ENCODE measurements at regions not wholly inside any gene's neighbourhood (a gene's known extent, or its start where the extent isn't known, plus 50 kb on each side); places are given as distances from the start of the nearest gene placed in this dataset.
"Not testable (repeated sequence)": the region's sequence is repeated elsewhere in the genome, so short reads cannot be mapped to it uniquely, and the experiment has no call there.

DNA sequence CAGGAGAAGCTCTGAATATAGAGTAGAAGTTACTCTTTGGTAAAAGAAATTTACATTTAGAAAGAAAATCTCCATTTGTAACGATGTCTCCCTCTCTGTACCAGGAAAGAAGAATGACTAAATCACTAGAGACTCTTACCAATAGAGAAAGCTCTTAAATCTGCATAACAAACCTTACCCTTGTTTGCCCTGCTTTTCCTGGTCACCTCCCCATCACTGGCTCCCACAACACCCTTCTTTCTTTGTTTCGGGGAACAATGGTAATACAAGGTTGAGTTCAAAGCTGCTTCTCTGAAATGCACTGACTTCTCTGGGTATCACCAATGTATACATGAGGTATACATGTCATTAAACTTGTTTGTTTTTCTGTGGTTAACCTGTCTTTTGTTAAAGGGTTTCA is 351.1 kb upstream of the FLRT2 start:
- DNase-seq (ENCODE audit: low read depth in 2 of 2), result no peak

DNA sequence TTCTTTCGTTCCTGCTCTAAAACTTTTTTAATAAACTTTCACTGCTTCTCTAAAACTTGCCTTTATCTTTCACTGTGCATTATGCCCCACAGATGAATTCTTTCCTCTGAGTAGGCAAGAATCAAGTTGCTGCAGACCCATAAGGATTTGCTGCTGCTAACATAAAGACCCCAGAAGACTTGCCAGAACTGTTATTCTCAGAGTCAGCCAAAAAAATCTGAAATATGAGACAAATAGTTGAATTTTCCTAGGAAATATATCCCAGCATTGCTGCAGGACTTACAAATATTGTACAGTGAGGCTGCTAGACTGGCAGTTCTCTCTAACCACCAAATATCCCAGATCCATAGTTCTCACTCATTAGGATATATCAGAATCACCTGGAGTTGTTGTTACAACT is 349.1 kb upstream of the FLRT2 start:
- no peak for DNase-seq (ENCODE audit: low read depth in 2 of 2)

DNA sequence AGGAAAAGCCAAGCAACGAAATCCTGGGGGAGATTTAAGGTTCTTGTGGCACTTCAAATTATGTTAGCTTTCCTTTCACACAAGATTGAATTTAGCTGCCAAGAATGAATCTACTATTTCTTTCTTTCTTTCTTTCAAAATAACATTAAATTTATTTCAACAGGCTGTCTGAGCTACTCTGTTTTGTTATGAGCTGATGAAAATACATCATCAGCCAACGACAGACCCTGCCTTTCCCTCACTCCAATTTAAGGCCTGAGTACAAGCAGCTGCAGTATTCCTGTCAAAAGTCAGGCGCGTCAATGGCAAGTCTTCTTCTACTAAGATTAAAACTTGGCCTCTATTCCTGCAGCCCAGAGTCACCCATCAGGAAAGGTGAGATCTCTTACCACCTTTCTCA is 347.7 kb upstream of the FLRT2 start:
- DNase-seq (ENCODE audit: low read depth in 2 of 2), result no peak

DNA sequence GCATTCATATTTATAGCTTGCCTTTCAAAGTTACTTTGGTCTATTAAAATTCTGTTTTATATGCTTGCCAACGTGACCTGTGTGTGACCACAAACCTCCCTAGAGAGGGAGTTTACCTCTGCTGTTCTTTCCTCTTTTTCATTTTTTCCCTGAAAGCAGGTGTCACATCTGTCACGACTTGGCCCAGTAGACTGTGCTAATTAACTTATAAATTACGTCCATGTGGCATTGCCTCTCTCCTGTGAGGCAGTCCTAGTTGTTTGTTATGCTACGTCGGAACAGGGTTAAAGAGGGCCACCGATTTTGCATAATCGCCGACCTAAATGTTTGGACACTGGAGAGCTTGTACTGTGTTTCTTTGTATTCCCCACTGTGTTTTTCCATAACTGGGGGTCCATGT is 343.9 kb upstream of the FLRT2 start:
- no peak for DNase-seq (ENCODE audit: low read depth in 2 of 2)

GRCh38 chr14:85187521-85187920 is 342.4 kb upstream of the FLRT2 start:
- DNase-seq (ENCODE audit: low read depth in 2 of 2), result no peak

GRCh38 chr14:85188836-85189235 is 341.1 kb upstream of the FLRT2 start:
- no peak for DNase-seq (ENCODE audit: low read depth in 2 of 2)

DNA sequence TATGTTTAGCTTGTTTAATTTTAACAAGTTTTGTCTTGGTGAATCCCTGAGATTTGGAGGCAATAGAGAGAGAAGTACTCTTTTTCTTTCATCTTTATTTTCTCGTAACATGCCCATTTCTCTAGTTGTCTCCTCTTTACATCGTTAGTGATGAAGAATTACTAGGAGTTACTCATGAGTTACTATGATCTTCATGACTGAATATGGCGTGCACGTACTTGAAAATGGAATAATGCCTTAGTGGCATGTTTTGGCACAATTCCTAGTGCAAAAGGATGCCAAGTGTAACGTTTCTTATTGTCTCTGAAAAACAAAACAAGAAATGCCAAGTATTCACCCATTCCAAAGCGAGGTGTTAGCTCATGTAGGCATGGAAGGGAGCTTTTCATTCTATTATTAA is 340.7 kb upstream of the FLRT2 start:
- not testable (repeated sequence) for DNase-seq (ENCODE audit: low read depth in 2 of 2)

DNA sequence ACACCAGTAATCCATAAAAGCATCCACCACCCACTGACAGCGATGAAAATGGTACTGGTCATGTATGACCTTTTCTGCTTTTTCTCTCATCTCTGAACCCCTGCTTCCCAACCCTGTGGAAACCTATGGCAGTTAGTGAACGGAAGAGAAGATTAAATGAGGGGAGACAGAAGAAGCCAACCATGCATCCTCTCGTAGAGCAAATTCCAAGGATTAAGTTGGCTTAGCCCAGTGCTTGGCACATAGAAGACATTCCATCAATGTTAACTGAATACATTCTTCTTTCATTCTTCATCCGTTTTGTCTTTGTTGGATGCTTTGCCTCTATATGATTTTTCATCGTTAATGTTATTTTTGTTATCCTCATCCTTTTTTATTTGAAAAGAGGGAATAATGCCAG is 339.7 kb upstream of the FLRT2 start:
- no peak for DNase-seq (ENCODE audit: low read depth in 2 of 2)

DNA sequence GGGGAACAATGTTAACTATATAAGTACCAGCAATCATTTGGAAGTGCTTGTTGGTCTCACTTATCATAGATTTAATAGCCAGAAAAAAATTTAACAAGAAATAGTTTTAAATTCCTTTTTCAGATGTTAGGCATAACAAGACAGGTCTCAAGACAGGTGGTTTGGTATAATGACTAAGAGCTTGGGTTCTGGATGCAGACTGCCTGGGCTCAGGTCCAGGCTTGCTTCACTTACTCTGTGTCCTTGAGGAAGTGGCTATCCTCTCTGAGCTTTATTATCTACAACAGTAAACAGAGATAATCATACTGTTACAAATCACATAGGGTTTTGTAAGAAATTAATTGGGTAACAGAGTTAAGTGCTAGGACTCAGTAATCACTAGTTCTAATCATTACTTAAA is 338.0 kb upstream of the FLRT2 start:
- no peak for DNase-seq (ENCODE audit: low read depth in 2 of 2)

- no peak for DNase-seq (ENCODE audit: low read depth in 2 of 2)
Observed at GRCh38 chr14:85195872-85196477, 334.0 kb upstream of the FLRT2 start.

DNA sequence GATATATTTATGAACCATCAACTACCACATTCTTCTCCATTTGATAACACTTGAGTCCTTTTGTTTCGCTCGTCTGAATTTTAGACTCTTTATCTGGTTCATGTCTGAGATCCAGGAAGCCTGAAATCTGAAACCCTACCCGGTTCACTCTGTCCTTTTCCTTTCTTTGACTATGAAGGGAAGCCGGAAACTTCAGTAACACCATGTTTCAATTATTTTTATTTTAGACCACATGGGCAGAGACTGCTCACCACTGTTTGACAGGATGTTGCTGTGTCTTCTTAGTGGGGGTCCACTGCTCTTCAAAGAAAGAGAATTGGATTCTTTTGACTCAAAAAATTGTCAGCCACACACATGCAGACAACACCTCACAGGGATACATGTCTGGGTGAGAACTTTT is 331.9 kb upstream of the FLRT2 start:
- DNase-seq (ENCODE audit: low read depth in 2 of 2), result no peak

DNA sequence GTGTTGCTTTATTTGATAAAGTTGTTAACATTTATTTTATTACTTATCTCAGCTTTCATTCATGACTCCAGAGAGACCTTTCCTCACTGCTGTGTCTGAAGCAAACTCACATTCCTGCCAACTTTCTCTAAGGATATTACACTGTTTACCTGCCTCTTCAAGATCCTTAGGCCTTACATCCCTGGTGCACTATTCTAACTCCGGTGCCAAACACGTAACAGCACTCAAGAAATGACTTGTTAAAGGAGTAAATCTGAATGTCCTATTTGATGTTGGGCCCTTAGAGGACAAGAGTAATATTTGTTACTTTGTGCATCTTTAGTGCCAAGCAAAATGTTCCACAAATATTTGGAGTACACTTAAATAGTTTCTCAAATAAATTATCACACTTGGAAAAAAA is 324.1 kb upstream of the FLRT2 start:
- no peak for DNase-seq (ENCODE audit: low read depth in 2 of 2)

GRCh38 chr14:85214471-85214870 is 315.5 kb upstream of the FLRT2 start:
- DNase-seq (ENCODE audit: low read depth in 2 of 2), result peak in 1 of 2 experiments; percentile 15

- DNase-seq (ENCODE audit: low read depth in 2 of 2), result no peak
Observed at GRCh38 chr14:85217412-85217811, 312.5 kb upstream of the FLRT2 start.

- no peak for DNase-seq (ENCODE audit: low read depth in 2 of 2)
Observed at GRCh38 chr14:85218982-85219381, 311.0 kb upstream of the FLRT2 start.

DNA sequence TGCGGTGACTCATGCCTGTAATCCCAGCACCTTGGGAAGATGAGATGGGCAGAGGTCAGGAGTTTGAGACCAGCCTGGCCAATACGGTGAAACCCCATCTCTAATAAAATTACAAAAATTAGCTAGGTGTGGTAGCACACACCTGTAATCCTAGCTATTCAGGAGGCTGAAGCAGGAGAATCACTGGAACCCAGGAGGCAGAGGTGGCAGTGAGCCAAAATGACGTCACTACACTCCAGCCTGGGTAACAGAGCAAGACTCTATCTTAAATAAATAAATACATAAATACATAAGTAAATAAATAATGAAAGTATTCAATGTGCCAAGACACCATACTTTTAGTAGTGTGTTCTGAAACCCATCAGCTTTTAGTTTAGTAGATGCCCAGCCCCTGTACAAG is 308.1 kb upstream of the FLRT2 start:
- DNase-seq (ENCODE audit: low read depth in 2 of 2), result no peak

GRCh38 chr14:85222341-85222740 is 307.6 kb upstream of the FLRT2 start:
- DNase-seq (ENCODE audit: low read depth in 2 of 2), result no peak

- DNase-seq (ENCODE audit: low read depth in 2 of 2), result no peak
Observed at GRCh38 chr14:85223667-85224066, 306.3 kb upstream of the FLRT2 start.

DNA sequence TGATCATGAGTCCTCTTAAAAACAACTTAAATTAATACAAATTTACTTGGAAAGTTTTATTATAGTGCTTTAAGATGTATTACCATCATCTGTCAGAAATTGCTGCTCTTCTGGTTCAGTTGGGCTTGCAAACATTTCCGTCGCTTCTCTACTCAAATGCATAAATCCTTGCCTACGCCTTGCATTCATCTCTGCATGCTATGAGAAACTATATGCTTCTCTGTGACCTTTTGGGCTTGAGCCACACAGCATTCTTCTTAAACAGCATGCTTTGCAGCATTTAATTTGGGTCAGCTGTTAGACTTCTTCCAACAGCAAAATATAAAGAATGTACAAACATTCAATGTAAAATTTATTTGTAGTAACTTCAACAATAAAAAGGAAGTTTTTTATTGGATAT is 305.7 kb upstream of the FLRT2 start:
- no peak for DNase-seq (ENCODE audit: low read depth in 2 of 2)

- no peak for DNase-seq (ENCODE audit: low read depth in 2 of 2)
Observed at GRCh38 chr14:85233756-85234155, 296.2 kb upstream of the FLRT2 start.

DNA sequence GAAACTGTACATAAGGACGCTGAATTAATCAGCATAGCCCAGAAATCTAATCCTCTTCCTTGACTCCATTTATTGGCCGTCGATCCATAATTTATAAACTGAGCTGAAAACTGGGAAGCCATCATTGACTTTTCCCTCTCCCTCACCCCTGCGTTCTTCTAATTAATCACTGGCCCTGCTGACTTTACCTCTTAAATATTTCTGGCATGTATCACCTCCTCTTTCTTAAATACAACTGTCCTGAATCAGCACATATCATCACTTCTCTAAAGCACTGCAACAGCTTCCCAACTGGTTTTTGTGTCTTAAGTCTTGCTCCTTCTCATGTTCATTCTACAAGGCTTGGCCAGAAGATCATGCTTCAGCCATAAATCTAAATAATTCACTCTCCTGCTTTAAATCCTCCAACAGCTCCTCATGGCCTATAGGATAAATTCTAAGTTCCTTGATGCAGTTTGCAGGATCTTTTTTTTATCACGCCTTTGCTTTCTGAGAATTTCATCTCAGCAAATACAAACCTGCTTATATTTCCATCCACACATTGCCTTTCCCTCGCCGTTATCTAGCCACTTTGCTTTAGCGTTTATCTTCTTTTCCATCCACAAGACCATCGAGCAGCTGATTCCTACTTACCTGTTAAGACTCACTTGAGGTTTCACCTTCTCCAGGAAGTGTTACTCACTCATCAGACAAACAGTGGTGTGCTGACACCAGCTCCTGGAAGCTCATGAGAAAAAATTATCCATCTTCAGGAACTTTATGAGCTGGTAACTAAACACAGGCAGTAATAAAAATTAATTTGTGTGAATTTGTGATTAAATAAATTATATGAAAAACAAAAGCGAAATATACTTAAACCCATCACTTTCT is 295.6 kb upstream of the FLRT2 start:
- peak in 1 of 2 experiments; percentile 54 for DNase-seq (ENCODE audit: low read depth in 2 of 2)

GRCh38 chr14:85235868-85236267 is 294.1 kb upstream of the FLRT2 start:
- no peak for DNase-seq (ENCODE audit: low read depth in 2 of 2)

DNA sequence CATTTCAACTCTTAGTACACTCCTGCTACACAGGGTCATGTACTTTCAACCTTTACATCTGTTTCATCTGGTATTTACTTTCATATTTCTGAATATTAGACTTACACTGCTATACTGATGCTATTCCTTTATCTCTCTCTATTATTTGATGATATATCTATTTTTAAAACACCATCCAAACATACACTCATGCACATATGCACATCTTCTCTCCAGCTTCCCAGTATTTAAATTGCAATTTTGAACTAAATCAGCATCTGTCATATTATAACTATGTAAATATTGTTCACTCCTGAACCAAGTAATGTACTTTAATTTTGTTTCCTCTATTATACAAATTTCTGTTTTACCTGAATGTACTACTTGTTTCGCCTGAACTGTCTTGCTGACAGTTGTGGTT is 293.6 kb upstream of the FLRT2 start:
- DNase-seq (ENCODE audit: low read depth in 2 of 2), result no peak

GRCh38 chr14:85239791-85240190 is 290.2 kb upstream of the FLRT2 start:
- DNase-seq (ENCODE audit: low read depth in 2 of 2), result no peak

Data from fibroblast of skin of left biceps (primary cell).